ENCODE measurements at regions not wholly inside any gene's neighbourhood (a gene's known extent, or its start where the extent isn't known, plus 50 kb on each side); places are given as distances from the start of the nearest gene placed in this dataset.

DNA sequence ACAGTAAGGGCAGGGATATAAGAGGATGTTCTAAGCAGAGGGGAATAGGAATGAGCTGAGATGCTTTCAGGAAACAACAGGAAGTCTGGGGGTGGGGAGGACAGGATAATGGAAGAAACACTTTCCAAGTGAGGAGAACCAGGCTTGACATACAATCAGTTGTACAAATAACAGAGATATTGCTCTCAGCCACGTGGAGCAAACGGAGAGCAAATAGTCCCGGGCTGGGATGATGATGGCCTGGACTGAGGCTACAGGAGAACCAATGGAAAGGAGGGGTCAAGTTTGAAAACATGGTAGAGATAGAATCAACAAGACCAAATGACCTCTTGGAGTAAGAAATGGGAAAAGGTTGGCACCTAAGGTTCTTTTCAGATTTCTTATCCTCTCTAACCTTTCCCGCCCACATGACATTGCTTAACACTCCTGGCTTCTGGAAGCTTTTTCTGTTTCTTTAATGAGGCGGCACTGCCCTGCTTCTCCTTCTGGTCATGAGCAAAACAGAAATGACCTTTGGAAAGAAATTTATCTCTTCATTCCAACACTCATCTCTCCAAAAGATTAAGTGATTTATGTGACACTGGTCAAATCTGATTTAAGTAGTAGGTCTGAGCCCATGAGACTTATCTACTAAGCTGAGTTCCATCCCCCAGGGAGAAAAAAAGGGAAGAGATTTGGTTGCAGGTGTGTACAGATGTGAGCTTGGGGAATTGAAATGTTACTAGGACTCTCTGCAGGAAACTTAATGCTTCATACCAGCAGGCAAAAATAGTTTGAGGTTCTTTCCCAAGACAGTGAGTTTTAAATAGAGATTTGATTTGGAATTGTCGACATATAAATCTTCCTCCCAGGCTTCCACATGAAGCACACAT lies 442.9 kb upstream of the HNRNPA3 start:
- TF ChIP-seq, protein P1, sequence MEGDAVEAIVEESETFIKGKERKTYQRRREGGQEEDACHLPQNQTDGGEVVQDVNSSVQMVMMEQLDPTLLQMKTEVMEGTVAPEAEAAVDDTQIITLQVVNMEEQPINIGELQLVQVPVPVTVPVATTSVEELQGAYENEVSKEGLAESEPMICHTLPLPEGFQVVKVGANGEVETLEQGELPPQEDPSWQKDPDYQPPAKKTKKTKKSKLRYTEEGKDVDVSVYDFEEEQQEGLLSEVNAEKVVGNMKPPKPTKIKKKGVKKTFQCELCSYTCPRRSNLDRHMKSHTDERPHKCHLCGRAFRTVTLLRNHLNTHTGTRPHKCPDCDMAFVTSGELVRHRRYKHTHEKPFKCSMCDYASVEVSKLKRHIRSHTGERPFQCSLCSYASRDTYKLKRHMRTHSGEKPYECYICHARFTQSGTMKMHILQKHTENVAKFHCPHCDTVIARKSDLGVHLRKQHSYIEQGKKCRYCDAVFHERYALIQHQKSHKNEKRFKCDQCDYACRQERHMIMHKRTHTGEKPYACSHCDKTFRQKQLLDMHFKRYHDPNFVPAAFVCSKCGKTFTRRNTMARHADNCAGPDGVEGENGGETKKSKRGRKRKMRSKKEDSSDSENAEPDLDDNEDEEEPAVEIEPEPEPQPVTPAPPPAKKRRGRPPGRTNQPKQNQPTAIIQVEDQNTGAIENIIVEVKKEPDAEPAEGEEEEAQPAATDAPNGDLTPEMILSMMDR (conservative IDR thresholded peaks at IDR 0.05), result no peak
- no peak for TF ChIP-seq EZH2 (IDR thresholded peaks at IDR 0.05; ENCODE audit: low read depth)

All from PC-9 (cell line).